Activated effector memory CD4-positive, alpha-beta T cell treated with Interleukin-2 at 50 U/mL for 16 hours (primary cell): ENCODE measurements at regions not wholly inside any gene's neighbourhood (a gene's known extent, or its start where the extent isn't known, plus 50 kb on each side); places are given as distances from the start of the nearest gene placed in this dataset.
"Not testable (repeated sequence)": the region's sequence is repeated elsewhere in the genome, so short reads cannot be mapped to it uniquely, and the experiment has no call there.

Experiments
- DNase-seq: peaks from one replicate; pipeline ENCODE4 v3.0.0-alpha.2; 2020

GRCh38 chr17:27210809-27211208 is 83.1 kb upstream of the WSB1 start:
- DNase-seq: not testable (repeated sequence)

DNA sequence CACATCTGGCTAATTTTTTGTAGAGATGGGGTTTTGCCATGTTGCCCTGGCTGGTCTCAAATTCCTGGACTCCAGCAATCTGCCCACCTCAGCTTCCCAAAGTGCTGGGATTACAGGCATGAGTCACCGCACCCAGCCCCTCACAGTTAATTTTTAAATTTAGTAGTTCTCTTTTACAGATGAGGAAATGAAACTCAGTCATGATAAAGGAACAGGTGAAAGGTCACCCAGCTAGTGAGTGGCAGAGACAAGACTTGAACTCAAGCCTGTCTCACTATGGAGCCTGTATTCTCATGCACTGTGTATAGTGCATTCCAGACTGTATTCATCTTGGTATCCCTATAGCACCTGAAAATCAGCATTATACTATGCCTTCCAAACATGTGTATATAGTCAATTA is 77.1 kb upstream of the WSB1 start:
- DNase-seq: no peak

DNA sequence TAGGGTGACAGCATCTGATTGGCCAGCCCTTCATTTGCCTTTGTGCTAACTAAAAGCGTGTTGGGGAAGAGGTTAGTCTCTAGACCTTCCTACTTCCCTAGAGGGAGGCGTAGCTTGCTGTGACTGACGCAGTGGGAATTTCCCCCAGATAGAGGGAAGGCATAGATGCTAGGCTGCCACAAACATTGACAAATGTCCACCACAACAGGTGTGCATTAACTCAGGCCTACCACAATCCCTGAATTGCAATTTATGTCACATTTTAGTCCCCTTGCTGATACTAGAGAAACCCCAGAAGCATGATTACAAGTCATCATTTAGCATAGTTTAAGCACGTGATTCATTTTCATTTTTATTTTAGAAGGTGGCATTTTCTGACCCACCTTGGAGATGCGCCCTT is 76.3 kb upstream of the WSB1 start:
- DNase-seq: no peak

GRCh38 chr17:27218041-27218440 is 75.9 kb upstream of the WSB1 start:
- DNase-seq: no peak

- DNase-seq: no peak
Observed at GRCh38 chr17:27218719-27219488, 75.0 kb upstream of the WSB1 start.

DNA sequence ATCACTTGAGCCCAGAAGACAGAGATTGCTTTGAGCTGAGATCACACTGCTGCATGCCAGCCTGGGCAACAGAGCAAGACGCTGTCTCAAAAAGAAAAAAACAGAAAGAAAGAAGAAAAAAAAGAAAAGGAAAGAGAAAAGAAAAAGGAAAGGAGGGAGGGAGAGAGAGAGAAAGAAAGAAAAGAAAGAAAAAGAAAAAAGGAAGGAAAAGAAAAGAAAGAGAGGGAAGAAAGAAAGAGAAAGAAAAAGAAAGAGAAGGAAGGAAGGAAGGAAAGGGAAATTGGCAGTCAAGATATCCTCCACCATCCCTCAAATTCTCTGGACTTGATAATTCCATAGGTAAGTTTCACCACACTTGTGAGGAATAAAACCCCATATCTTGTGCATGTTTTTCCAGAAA is 71.4 kb upstream of the WSB1 start:
- no peak for DNase-seq

DNA sequence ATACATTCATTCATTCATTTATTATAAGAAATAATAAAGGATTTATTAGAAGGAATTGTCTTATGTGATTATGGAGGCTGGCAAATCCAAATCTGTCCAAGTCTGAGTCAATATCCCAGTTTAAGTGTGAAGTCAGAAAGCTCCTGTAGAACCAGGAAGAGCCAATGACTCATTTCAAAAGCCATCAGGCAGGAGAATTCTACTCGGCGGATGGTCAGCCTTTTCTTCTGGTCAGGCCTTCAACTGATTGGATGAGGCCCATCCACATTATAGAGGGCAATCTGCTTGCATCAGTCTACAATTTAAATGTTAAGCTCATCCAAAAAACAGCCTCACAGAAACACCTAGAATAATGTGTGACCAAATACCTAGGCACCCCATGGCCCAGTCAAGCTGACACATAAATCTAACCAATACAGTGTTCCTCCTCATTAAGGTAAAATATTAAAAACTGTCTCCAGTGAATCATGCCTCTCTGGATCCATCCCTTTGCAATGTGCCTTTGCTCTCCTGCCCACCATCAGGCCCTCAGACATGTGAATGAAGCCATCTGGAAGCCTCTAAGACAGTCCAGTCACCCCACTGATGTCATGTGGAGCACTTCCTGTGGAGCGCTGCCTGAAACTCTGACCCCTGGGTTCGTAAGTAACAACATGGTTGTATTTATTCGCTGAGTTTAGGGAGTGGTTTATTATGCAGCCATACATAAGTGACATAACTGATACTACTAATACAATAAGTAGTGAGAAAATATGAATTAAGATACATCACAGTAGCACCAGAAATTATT is 69.2 kb upstream of the WSB1 start:
- no peak for DNase-seq

DNA sequence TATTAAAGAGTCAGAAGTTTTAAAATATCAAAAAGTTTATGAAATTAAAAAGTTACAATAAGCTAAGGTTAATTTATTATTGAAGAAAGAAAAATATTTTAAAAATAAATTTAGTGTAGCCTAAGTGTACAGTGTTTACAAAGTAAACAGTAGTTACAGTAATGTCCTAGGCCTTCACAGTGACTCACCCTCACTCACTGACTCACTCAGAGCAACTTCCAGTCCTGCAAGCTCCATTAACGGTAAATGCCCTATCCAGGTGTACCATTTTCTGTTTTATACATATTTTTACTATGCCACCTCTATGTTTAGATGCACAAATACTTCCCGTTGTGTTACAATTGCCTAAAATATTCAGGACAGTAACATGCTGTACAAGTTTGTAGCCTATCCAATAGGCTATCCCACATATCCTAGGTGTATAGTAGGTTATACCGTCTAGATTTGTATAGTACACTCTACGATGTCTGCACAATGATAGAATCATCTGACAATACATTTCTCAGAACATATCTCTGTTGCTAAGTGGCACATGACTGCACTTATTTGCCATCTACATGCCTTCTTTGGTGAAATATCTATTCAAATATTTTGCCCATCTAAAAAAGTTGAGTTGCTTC is 67.2 kb upstream of the WSB1 start:
- DNase-seq: no peak

- DNase-seq: no peak
Observed at GRCh38 chr17:27230996-27231395, 62.9 kb upstream of the WSB1 start.

- no peak for DNase-seq
Observed at GRCh38 chr17:27232328-27232727, 61.6 kb upstream of the WSB1 start.

- DNase-seq: no peak
Observed at GRCh38 chr17:27233059-27233458, 60.9 kb upstream of the WSB1 start.

GRCh38 chr17:27233776-27234175 is 60.1 kb upstream of the WSB1 start:
- DNase-seq: no peak

DNA sequence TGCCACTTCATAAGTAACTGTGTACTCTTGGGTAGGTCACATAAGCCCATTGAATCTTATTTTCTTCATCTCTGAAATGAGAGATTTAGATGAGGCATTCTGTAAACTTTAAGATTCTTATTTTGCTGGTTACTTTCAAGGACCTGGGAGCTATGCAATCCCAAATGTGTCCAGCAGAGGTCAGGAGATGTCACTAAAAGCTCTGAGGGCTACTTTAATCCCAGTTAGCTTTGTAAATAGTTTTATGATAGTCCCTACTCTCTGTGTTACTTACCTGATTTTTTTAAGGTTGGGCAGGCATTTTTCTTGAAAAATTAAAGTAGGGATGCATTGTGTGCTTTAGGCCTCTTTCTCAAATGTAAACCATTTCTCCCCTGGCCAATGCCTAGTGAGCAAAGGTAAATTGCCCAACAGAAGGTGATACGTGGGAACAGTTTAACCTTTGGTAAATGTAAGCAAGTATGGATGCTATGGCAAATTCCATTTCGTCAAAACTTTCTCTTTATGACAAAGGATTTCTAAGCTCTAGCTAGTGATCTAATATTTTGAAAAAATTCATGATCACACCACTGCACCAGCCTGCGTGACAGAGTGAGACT is 57.1 kb upstream of the WSB1 start:
- peak; percentile 46 for DNase-seq

DNA sequence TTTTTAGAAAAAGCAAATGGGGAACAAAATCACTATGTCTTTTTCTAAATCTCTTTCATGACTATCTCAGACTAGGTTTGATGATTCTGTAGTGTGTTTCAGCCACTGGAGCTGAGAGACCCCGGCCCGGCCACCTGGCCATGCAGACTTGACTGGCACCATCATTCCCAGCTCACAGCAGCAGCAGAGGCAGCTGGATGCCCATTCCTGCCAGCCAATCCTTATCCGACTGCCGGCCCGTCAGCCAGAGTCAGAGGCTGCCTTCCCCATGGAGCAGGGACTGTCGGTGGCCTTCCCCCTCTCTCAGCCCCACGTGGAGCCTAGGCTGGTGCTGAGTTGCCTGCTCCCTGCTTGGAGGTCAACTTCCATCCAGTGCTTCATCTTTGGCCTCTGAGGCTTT is 56.0 kb upstream of the WSB1 start:
- no peak for DNase-seq

DNA sequence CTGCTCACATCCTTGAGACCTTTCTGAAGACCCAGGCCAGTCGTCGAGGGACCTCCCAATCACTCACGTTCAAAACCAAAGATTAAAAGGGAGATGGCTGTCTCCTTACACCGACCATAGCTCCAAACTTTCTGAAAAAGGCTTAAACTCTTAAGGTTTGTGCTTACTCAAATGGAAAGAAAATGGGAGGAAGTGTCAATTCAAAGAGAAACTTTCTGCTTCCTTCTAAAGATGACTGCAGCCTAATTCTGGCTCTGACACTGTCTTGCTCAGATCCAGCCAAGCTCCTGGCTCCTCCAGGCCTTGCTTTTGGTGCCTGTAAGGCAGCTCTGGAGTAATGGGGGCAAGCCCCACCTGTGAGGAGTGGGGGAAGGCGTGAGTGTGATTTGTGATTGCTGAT is 54.9 kb upstream of the WSB1 start:
- no peak for DNase-seq

GRCh38 chr17:27239584-27239983 is 54.3 kb upstream of the WSB1 start:
- no peak for DNase-seq

DNA sequence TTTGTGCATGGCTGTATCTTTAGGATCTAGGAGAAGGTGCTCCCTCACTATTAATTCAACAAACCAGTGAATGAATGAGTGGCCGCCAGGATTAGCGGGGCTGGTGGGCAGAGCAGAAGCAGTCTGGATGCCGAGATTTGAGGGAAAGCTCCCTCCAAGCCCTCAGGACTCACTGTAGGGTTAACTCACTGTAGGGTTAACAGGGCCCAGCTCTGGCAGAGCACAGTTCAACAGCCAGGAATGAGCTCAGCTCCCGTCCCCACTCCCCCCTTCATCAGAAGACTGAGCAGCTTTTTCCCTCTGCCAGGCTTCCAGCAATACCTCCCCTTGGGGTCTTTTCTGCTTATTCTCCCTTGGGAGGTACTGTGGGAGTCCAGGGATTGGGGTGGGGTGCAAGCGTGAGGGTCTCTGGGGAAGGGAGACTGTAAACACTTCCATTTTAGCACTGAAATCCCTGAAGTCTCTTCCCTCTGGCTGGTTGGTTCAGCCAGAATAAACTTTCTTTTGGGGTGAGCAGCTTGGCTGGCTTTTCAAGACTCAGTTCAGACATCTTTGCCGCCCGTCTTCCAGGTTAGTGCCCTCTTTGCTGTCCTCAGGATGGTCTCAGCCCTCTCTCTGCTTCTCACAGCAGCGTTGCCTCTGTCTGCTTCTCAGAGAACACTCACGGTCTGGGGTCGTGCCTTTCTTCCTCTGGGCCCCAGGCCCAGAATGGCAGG is 53.7 kb upstream of the WSB1 start:
- DNase-seq: no peak

DNA sequence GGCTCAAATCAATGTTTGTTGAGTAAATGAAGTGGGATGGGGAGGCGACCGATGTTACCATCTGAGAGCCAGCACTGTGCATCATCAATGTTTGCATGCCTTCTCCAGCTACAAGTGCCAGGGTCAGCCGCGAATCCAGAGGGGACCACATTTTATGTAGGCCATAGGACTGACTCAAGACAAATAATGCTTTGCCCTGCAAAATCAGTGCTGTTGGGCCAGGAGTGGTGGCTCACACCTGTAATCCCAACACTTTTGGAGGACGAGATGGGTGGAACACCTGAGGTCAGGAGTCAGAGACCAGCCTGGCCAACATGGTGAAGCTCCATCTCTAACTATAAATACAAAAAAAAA is 53.1 kb upstream of the WSB1 start:
- DNase-seq: no peak

GRCh38 chr17:27241346-27241946 is 52.5 kb upstream of the WSB1 start:
- DNase-seq: no peak

DNA sequence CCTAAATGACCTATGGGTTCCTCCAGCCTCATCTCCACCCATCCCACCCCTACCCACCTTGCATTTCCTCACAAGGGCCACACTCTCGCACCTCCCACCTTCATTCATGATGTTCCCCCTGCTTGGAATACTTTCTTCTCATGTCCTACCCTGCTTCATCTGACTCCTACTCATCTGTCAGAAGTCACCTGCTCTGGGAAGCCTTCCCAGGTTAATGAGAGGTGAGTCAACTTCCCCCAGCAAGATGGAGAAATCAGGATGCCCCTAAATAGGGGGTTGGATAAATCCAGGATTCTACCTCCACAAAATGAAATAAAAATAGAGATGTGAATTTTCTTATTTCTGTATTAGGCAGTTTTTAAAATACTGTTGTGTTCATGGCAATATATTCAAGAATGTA is 51.0 kb upstream of the WSB1 start:
- DNase-seq: no peak

- no peak for DNase-seq
Observed at GRCh38 chr17:27244011-27244410, 49.9 kb upstream of the WSB1 start.
